K562 (cell line): ENCODE measurements at regions not wholly inside any gene's neighbourhood (a gene's known extent, or its start where the extent isn't known, plus 50 kb on each side); places are given as distances from the start of the nearest gene placed in this dataset.

Source experiments
- ATAC-seq: fragments of 200-7000 bp; cut with Tn5 transposase; 3 replicates; pipeline ENCODE4 v1.9.1; 2020; ENCODE audit warnings: moderate library complexity
- BruUV-seq: library from RNA; stranded (reverse); fragments of 400-500 nt; replicated peaks from 2 replicates; lab custom pipeline; 2021; lab: Mats Ljungman, UMichigan
- CTCF ChIA-PET: fragments of 300-600 bp; formaldehyde crosslinking; extraction: SDS; loops from one replicate; lab custom pipeline; 2021; ENCODE audit warnings: low intra/inter-chr PET ratio; lab: Yijun Ruan, JAX
- POLR2A ChIA-PET: fragments of 300-600, 350-650 bp; sonication (Branson Sonifier 250); formaldehyde crosslinking; extraction: SDS; loops from one replicate; lab custom pipeline; 2021; ENCODE audit warnings: antibody characterized with exemption, inconsistent platforms; lab: Yijun Ruan, JAX
- DNase-seq, 4 experiments: peaks; one replicate each; pipeline versions ENCODE4 v3.0.0 to v3.0.0-alpha.2; 2011 to 2018; ENCODE audit warnings: low spot score in 3 of 4, mixed read lengths in 3 of 4; ENCODE audit errors: extremely low read depth in 1 of 4
- FAIRE-seq: peaks from 2 replicates; lab custom pipeline; 2011; peaks lifted over from hg19 to GRCh38; lab: Jason Lieb, UNC
- H2AFZ ChIP-seq: 2 replicates; pipeline ENCODE4 v1.6.0; 2011; ENCODE audit warnings: low read depth, low read length, control low read depth, inconsistent platforms
- H3K27ac ChIP-seq: fragments of 200-600 bp; 3 replicates; pipeline ENCODE4 v1.8.0; 2011; ENCODE audit warnings: low read depth, mild to moderate bottlenecking, control low read depth, inconsistent platforms, low read length, moderate library complexity, mixed read lengths; ENCODE audit errors: extremely low read depth
- H3K27me3 ChIP-seq, 2 experiments: fragments of 300-600 bp in 1 of 2; 2 replicates in 1 of 2; 3 replicates in 1 of 2; pipeline versions ENCODE4 v1.6.0 to v1.8.0; 2011; ENCODE audit warnings: inconsistent platforms in 2 of 2, low read length in 2 of 2, mild to moderate bottlenecking in 1 of 2, mixed read lengths in 1 of 2, moderate library complexity in 1 of 2; ENCODE audit not compliant: control insufficient read depth in 2 of 2, insufficient read depth in 2 of 2
- H3K36me3 ChIP-seq: fragments of 300-600 bp; 3 replicates; pipeline ENCODE4 v1.8.0; 2011; ENCODE audit warnings: mild to moderate bottlenecking, low read length, inconsistent platforms; ENCODE audit not compliant: control insufficient read depth, insufficient read depth
- H3K4me1 ChIP-seq, 2 experiments: fragments of 200-600 bp in 1 of 2; replicated peaks in 1 of 2; 2 replicates in 1 of 2; 3 replicates in 1 of 2; pipeline versions ENCODE4 v1.5.1 to v1.8.0; 2011; ENCODE audit warnings: inconsistent platforms in 2 of 2, low read length in 2 of 2, mild to moderate bottlenecking in 1 of 2, mixed read lengths in 1 of 2, moderate library complexity in 1 of 2; ENCODE audit not compliant: control insufficient read depth in 2 of 2, insufficient read depth in 2 of 2
- H3K4me2 ChIP-seq: 2 replicates; pipeline ENCODE4 v1.6.1; 2011; ENCODE audit warnings: low read length, control low read depth, inconsistent platforms, mixed read lengths; ENCODE audit not compliant: insufficient read depth
- H3K4me3 ChIP-seq: fragments of 200-600 bp; sonication (generic), shearing (Covaris generic); 2 replicates; pipeline ENCODE4 v1.5.1; 2016; ENCODE audit warnings: control low read depth, inconsistent platforms
- H3K79me2 ChIP-seq: fragments of 200-600 bp; 3 replicates; pipeline ENCODE4 v1.8.0; 2011; ENCODE audit warnings: low read length, inconsistent platforms; ENCODE audit not compliant: control insufficient read depth, insufficient read depth
- H3K9ac ChIP-seq, 2 experiments: 2 replicates each; pipeline versions ENCODE4 v1.6.0 to v1.6.1; 2011; ENCODE audit warnings: low read depth in 2 of 2, low read length in 2 of 2, control low read depth in 1 of 2, inconsistent platforms in 1 of 2, mild to moderate bottlenecking in 1 of 2, mixed read lengths in 1 of 2; ENCODE audit not compliant: insufficient read depth in 1 of 2
- H3K9me1 ChIP-seq: one replicate; pipeline ENCODE4 v1.6.0; 2011; ENCODE audit warnings: inconsistent platforms, mild to moderate bottlenecking, low read length, moderate library complexity; ENCODE audit not compliant: control insufficient read depth, insufficient read depth
- H3K9me3 ChIP-seq: replicated peaks from 2 replicates; pipeline ENCODE4 v1.5.1; 2011; ENCODE audit warnings: low read depth, low read length, inconsistent platforms; ENCODE audit not compliant: control insufficient read depth, insufficient read depth
- H4K20me1 ChIP-seq: replicated peaks from 2 replicates; pipeline ENCODE4 v1.6.1; 2011; ENCODE audit warnings: low read length, inconsistent platforms, mixed read lengths; ENCODE audit not compliant: control insufficient read depth, insufficient read depth
- ELF1 ChIP-seq: fragments of 200-800 bp; sonication (Bioruptor generic); IDR thresholded peaks from 2 replicates; pipeline ENCODE4 v1.6.1; 2016; ENCODE audit warnings: missing genetic modification characterization, missing compliant biosample characterization
- ELF4 ChIP-seq: fragments of 450-650 bp; formaldehyde crosslinking; IDR thresholded peaks from 2 replicates; pipeline ENCODE4 v1.4.0; 2022; ENCODE audit warnings: missing genetic modification characterization
- ETV1 ChIP-seq: fragments of 450-650 bp; conservative IDR thresholded peaks from 2 replicates; pipeline ENCODE4 v1.6.1; 2016; ENCODE audit warnings: missing genetic modification characterization, control low read depth, low read depth, missing compliant biosample characterization
- FOXA3 ChIP-seq, 2 experiments: fragments of 450-650 bp in 1 of 2; sonication (generic) in 1 of 2; formaldehyde crosslinking; IDR thresholded peaks in 1 of 2; conservative IDR thresholded peaks in 1 of 2; 2 replicates each; pipeline versions ENCODE4 v1.4.0 to v1.8.0; 2020 to 2022; ENCODE audit warnings: mild to moderate bottlenecking in 2 of 2, missing genetic modification reagents in 1 of 2
- MBD2 ChIP-seq: sonication (generic); IDR thresholded peaks from 2 replicates; pipeline ENCODE4 v1.6.1; 2016; ENCODE audit warnings: low read depth, borderline replicate concordance
- MITF ChIP-seq: IDR thresholded peaks from 2 replicates; pipeline ENCODE4 v1.6.1; 2014; ENCODE audit warnings: antibody characterized with exemption
- POLR2G ChIP-seq: fragments of 200-400 bp; formaldehyde crosslinking; IDR thresholded peaks from 2 replicates; pipeline ENCODE4 v1.6.1; 2017; ENCODE audit warnings: low read depth, mild to moderate bottlenecking, antibody characterized with exemption, low read length, moderate library complexity
- WGBS: fragments of 100-300 bp; shearing (Covaris generic); methylation state at CpG from one replicate; pipeline ENCODE4 v1.1.6; 2016; ENCODE audit warnings: low coverage, mixed read lengths; ENCODE audit not compliant: insufficient coverage; ENCODE audit errors: missing lambda C conversion rate; 5-methylcytosine and 5-hydroxymethylcytosine counted together
- in situ Hi-C: fragments of 300-500 bp; cut with MboI; formaldehyde crosslinking; loops from 4 replicates; pipeline ENCODE4 v1.15.0; 2018; ENCODE audit warnings: inconsistent platforms, mixed read lengths
- intact Hi-C: fragments of 100-400 bp; cut with micrococcal nuclease; formaldehyde crosslinking; loops from 2 replicates; pipeline ENCODE4 v1.14.2; 2022

DNA sequence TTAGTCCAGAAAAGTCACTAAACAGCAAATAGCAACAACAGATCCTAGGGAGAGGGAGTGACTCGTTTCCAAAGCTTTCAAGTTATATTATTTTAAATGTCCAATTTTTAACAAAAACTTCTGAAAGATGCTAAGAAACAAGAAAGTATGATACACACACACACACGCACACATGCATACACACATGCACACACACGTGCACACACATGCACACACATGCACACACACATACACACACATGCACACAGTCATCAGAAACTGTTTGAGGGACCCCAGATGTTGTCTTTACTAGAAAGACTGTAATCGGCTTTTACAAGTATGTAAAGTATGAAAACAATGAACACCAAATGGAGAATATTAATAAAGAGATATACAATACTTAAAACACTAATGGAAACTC lies 825.4 kb downstream of the UQCRFS1 start:
- no peak for ATAC-seq
- H3K4me2 ChIP-seq = no peak overlapping the region
- POLR2A ChIA-PET = no interaction called here
- DNase-seq = no peak
- no peak overlapping the region for H3K4me3 ChIP-seq
- TF ChIP-seq MITF = no peak
- no peak for TF ChIP-seq POLR2G
- TF ChIP-seq FOXA3 (CRISPR knock-in tag; conservative IDR thresholded peaks at IDR 0.05 in 1 of 2, IDR thresholded peaks at IDR 0.05 in 1 of 2) = no peak
- TF ChIP-seq ELF4 = no peak
- TF ChIP-seq MBD2 = no peak
- no peak for TF ChIP-seq ELF1 (tag)
- TF ChIP-seq ETV1 (tag) = no peak
- no peaks in the 10 kb centered on the region for H3K79me2 ChIP-seq
- peaks cover 0 to 15% of the 10 kb centered on the region in 2 experiments; a peak in 3 of 5 replicates for H3K27me3 ChIP-seq
- H3K9me3 ChIP-seq = no peaks in the 10 kb centered on the region
- BruUV-seq = no TSS peak
- H3K9ac ChIP-seq = no peak overlapping the region
- 0% methylated on average over 4 of the region's 4 CpGs for WGBS
- no peak overlapping the region for H3K27ac ChIP-seq
- CTCF ChIA-PET = no interaction called here
- H3K4me1 ChIP-seq = no peaks in the 10 kb centered on the region
- no peaks in the 10 kb centered on the region for H3K36me3 ChIP-seq
- intact Hi-C loops (no loop called here), in situ Hi-C loops (no loop called here)
- no peak for FAIRE-seq
- H4K20me1 ChIP-seq = no peaks in the 10 kb centered on the region
- H2AFZ ChIP-seq = no peak overlapping the region
- H3K9me1 ChIP-seq = no peaks in the 10 kb centered on the region
